Fibroblast of mammary gland (primary cell): ENCODE measurements at regions not wholly inside any gene's neighbourhood (a gene's known extent, or its start where the extent isn't known, plus 50 kb on each side); places are given as distances from the start of the nearest gene placed in this dataset.
"Not testable (repeated sequence)": the region's sequence is repeated elsewhere in the genome, so short reads cannot be mapped to it uniquely, and the experiment has no call there.

Source experiments
- DNase-seq: peaks from one replicate; pipeline ENCODE4 v3.0.0-alpha.2; 2010; ENCODE audit warnings: low read depth
- H3K4me3 ChIP-seq: 2 replicates; pipeline ENCODE4 v1.5.1; 2011; ENCODE audit warnings: low read depth, mild to moderate bottlenecking, low read length, moderate library complexity; ENCODE audit not compliant: control insufficient read depth
- TF ChIP-seq, protein P1 (sequence below): conservative IDR thresholded peaks from 2 replicates; pipeline ENCODE4 v1.5.1; 2011; ENCODE audit warnings: low read depth, low read length, inconsistent platforms; ENCODE audit not compliant: control insufficient read depth, insufficient read depth

DNA sequence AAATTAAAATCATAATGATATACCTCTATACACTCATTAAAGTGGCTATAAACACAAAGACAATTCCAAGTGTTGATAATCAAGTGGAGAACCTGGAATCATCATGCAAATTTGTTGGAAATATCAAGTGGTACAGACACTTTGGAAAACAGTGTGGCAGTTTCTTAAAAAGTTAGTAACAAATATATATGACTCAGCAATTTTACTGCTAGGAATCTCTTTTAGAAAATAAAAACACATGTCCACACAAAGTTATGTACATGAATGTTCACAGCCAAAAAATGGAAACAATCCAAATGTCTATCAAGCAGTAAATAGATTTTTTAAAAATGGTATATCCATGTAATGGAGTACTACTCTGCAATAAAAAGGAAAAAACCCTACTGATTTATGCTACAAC, 375.6 kb downstream of the HLX start:
- DNase-seq, result no peak
- TF ChIP-seq, protein P1, sequence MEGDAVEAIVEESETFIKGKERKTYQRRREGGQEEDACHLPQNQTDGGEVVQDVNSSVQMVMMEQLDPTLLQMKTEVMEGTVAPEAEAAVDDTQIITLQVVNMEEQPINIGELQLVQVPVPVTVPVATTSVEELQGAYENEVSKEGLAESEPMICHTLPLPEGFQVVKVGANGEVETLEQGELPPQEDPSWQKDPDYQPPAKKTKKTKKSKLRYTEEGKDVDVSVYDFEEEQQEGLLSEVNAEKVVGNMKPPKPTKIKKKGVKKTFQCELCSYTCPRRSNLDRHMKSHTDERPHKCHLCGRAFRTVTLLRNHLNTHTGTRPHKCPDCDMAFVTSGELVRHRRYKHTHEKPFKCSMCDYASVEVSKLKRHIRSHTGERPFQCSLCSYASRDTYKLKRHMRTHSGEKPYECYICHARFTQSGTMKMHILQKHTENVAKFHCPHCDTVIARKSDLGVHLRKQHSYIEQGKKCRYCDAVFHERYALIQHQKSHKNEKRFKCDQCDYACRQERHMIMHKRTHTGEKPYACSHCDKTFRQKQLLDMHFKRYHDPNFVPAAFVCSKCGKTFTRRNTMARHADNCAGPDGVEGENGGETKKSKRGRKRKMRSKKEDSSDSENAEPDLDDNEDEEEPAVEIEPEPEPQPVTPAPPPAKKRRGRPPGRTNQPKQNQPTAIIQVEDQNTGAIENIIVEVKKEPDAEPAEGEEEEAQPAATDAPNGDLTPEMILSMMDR, result no peak
- H3K4me3 ChIP-seq, result no peak overlapping the region

DNA sequence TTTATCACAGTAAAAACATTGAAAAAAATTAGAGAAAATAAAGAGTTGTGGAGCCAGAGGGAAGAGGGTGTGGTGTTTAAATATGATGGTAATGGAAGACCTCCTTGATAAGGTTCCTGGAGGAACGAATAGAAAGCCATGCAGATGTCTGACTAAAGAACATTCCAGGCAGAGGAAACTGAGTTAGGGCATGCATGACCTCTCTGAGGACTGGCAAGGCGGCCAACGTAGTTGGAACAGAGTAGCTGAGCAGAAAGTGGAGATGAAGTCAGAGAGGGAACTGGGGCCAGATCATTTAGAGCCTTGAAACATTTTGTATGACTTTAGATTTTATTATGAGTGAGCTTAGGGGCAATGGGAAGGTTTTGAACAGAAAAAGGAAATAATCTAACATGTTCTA, 377.5 kb downstream of the HLX start:
- TF ChIP-seq, protein P1, result no peak
- no peak overlapping the region for H3K4me3 ChIP-seq
- DNase-seq, result no peak

DNA sequence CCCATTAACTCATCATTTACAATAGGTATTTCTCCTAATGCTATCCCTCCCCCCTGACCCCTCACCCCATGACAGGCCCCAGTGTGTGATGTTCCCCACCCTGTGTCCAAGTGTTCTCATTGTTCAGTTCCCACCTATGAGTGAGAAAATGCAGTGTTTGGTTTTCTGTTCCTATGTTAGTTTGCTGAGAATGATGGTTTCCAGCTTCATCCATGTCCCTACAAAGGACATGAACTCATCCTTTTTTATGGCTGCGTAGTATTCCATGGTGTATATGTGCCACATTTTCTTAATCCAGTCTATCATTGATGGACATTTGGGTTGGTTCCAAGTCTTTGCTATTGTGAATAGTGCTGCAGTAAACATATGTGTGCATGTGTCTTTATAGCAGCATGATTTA, 378.3 kb downstream of the HLX start:
- not testable (repeated sequence) for DNase-seq, H3K4me3 ChIP-seq

DNA sequence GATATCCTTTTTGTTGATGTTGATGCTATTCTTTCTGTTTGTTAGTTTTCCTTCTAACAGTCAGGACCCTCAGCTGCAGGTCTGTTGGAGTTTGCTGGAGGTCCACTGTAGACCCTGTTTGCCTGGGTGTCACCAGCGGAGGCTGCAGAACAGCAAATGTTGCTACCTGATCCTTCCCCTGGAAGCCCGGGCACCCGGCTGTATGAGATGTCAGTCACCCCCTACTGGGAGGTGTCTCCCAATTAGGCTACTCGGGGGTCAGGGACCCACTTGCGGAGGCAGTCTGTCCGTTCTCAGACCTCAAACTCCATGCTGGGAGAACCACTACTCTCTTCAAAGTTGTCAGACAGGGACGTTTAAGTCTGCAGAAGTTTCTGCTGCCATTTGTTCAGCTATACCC, 383.4 kb downstream of the HLX start:
- H3K4me3 ChIP-seq, DNase-seq: not testable (repeated sequence)

DNA sequence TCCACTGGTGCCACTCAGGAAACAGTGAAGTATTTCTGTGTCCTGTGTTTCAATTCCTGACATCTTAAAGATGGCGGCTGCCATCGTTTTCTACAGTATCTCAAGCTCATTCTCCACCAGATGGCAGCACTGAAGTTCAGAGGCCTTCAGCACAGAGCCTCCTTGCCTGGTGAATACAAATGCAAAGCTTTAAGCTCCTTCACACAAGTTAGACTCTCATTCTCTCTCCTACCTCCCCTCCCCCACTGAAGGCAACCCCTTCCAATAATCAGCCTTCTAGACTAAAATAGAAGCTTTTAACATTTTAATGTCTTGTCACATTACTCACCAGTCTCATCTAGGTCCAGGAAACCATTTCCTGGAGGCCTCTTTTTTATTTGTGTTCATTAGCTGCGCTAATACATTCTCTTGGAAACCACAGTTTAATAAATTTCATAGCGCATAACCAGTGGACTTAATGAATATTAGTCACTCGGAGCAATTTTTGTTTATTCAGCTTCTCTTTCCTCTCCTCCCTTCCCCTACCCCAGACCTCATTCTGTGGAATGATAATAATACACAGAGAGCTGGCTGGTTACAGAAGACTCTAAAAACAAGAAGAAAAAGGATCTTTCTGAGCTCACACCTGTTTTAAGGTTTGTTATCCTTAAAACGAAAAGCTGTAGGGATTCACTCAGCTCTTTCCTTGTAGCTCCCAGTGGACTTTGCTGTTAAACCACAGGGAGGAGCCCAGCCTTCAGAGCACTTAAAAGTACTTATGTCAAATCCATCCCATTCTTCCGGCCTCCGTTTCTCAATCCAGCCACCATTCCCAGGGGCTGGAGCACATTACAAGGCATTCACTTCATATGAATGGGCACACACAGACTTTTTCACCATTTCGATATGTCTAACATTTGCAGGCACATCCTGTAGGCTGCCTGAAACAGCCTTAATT, 384.9 kb downstream of the HLX start:
- TF ChIP-seq, protein P1, result peak; percentile 72
- peak; percentile 92 for DNase-seq
- H3K4me3 ChIP-seq, result no peak overlapping the region

DNA sequence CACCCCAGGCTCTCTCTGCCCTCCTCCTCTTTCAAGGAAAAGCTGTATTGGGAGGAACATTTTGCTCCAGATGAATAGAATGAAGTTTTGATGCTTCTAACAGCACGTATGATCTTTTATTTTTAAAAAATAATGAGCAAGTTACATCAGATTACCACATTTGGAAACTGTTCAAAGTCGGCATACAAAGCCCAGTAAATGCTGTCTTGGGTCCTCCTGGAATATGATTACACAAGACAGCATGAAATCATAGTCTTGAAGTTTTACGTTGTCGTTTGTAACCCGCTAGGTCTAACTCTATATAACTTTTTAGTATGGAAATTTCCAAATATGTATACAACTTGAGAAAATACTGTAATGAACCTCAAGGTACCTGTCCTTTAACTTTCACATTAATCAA, 385.6 kb downstream of the HLX start:
- no peak overlapping the region for H3K4me3 ChIP-seq
- DNase-seq, result peak; percentile 81
- TF ChIP-seq, protein P1, result no peak

DNA sequence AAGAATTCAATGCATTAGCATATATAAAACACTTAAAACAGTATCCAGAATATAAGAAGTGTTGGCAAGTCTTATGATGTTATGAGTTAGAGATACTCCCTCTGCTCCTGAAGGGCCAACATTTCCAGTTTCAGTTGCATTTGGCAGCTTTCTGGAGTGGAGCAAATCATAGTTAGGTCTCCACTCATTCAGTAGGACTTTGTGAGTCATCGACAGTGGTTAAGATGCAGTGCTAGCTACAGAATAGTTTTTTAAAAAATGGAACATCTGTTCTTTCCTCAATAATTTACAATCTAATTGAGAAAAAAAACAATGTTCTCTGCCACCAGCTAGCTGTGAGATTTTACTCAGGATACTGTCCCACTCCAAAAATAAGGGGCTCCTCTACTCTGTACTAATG, 389.1 kb downstream of the HLX start:
- TF ChIP-seq, protein P1, result no peak
- H3K4me3 ChIP-seq, result no peak overlapping the region
- DNase-seq, result peak; percentile 96

DNA sequence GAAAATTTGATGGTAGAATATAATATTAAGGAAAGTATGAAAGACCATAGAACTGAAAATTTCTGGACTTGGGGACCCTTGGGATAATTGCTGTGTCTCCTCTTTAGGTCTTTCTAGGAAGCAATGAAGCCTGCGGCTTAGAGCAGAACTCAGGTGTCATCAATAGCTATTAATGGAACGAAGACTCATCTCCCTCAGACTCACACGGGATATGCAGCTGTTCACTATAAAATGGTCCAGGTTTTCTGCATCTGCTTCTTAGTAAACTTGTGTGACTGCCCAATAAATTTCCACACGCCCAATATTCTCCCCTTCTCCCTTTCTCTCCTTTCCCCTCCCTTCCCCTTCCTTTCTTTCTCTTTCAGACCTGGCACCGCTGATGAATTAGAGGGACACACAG, 392.5 kb downstream of the HLX start:
- DNase-seq, result no peak
- TF ChIP-seq, protein P1, result no peak
- H3K4me3 ChIP-seq, result no peak overlapping the region
